Tibial artery (tissue), 4 donors: ENCODE measurements at regions not wholly inside any gene's neighbourhood (a gene's known extent, or its start where the extent isn't known, plus 50 kb on each side); places are given as distances from the start of the nearest gene placed in this dataset.

Experiments used
- DNase-seq, 2 donors: peaks; one replicate each; pipeline ENCODE4 v3.0.0-alpha.2; 2019
- H3K27ac ChIP-seq, 2 donors: fragments of 200-600 bp; sonication (generic) in 1 of 2; 1 replicate in 1 of 2; 2 replicates in 1 of 2; pipeline ENCODE4 v1.5.1; 2018 to 2019; ENCODE audit warnings: mild to moderate bottlenecking in 1 of 2
- H3K27me3 ChIP-seq, 2 donors: fragments of 200-600 bp; sonication (generic) in 1 of 2; one replicate each; pipeline versions ENCODE4 v1.5.1 to v1.6.0; 2016 to 2019
- H3K36me3 ChIP-seq, 3 donors: fragments of 200-600 bp; sonication (generic) in 2 of 3; one replicate each; pipeline ENCODE4 v1.5.1; 2016 to 2019; ENCODE audit warnings: mild to moderate bottlenecking in 2 of 3
- H3K4me1 ChIP-seq, 4 donors: fragments of 200-600 bp; sonication (generic) in 2 of 4; 1 replicate in 3 of 4; 2 replicates in 1 of 4; pipeline ENCODE4 v1.5.1; 2016 to 2019
- H3K4me3 ChIP-seq, 2 donors: fragments of 200-600 bp; sonication (generic) in 1 of 2; 1 replicate in 1 of 2; 2 replicates in 1 of 2; pipeline ENCODE4 v1.5.1; 2018 to 2019; ENCODE audit warnings: mild to moderate bottlenecking in 2 of 2
- H3K9me3 ChIP-seq, 3 donors: fragments of 200-600 bp; sonication (generic) in 1 of 3; one replicate each; pipeline ENCODE4 v1.5.1; 2016 to 2019
- CTCF ChIP-seq, 2 experiments: fragments of 200-600 bp in 1 of 2; fragments of 450-650 bp in 1 of 2; IDR thresholded peaks; one replicate each; pipeline ENCODE4 v1.5.1; 2017 to 2019; ENCODE audit warnings: antibody characterized with exemption in 2 of 2, mild to moderate bottlenecking in 1 of 2, moderate library complexity in 1 of 2
- intact Hi-C: fragments of 100-400 bp; cut with DNase I; formaldehyde crosslinking; loops from one replicate; pipeline ENCODE4 v1.15.0; 2023; ENCODE audit warnings: low total_unique reads

- Histone ChIP-seq H3K9me3 (no peaks in the 10 kb centered on the region), H3K27me3 (no peaks in the 10 kb centered on the region), H3K4me1 (peaks cover 0 to 7% (median 0%) of the 10 kb centered on the region in 4 donors), H3K4me3 (no peak overlapping the region), H3K27ac (no peak overlapping the region), H3K36me3 (no peaks in the 10 kb centered on the region)
- TF ChIP-seq CTCF (IDR thresholded peaks at IDR 0.05): no peak
- DNase-seq: no peak
- intact Hi-C loops: no loop called here
These were observed 125.7 kb downstream of the FAM124B start for GRCh38 chr2:224276251-224276650.

GRCh38 chr2:224272237-224272910 lies 129.5 kb downstream of the FAM124B start:
- TF ChIP-seq CTCF (IDR thresholded peaks at IDR 0.05): no peak
- Histone ChIP-seq H3K27me3 (no peaks in the 10 kb centered on the region), H3K4me1 (peaks cover 0 to 14% (median 3%) of the 10 kb centered on the region in 4 donors), H3K36me3 (no peaks in the 10 kb centered on the region), H3K27ac (no peak overlapping the region), H3K4me3 (no peak overlapping the region), H3K9me3 (no peaks in the 10 kb centered on the region)
- intact Hi-C loops: no loop called here
- DNase-seq: no peak

GRCh38 chr2:224271617-224272236 lies 130.2 kb downstream of the FAM124B start:
- DNase-seq: no peak
- Histone ChIP-seq H3K27me3 (no peaks in the 10 kb centered on the region), H3K27ac (no peak overlapping the region), H3K4me3 (no peak overlapping the region), H3K36me3 (no peaks in the 10 kb centered on the region), H3K4me1 (peaks cover 0 to 8% (median 3%) of the 10 kb centered on the region in 4 donors), H3K9me3 (no peaks in the 10 kb centered on the region)
- no peak for TF ChIP-seq CTCF (IDR thresholded peaks at IDR 0.05)
- intact Hi-C loops: no loop called here

- TF ChIP-seq CTCF (IDR thresholded peaks at IDR 0.05): no peak
- intact Hi-C loops: no loop called here
- H3K9me3 ChIP-seq: no peaks in the 10 kb centered on the region
- H3K27me3 ChIP-seq: no peaks in the 10 kb centered on the region
- DNase-seq: no peak
- H3K27ac ChIP-seq: no peak overlapping the region
- peaks cover 0 to 16% (median 6%) of the 10 kb centered on the region in 4 donors for H3K4me1 ChIP-seq
- no peak overlapping the region for H3K4me3 ChIP-seq
- no peaks in the 10 kb centered on the region for H3K36me3 ChIP-seq
These were observed 133.5 kb downstream of the FAM124B start for GRCh38 chr2:224268441-224268840.

GRCh38 chr2:224264259-224264658 lies 137.6 kb downstream of the FAM124B start:
- Histone ChIP-seq H3K4me1 (peaks cover 0 to 16% (median 6%) of the 10 kb centered on the region in 4 donors), H3K4me3 (no peak overlapping the region), H3K36me3 (no peaks in the 10 kb centered on the region), H3K27ac (no peak overlapping the region), H3K27me3 (no peaks in the 10 kb centered on the region), H3K9me3 (no peaks in the 10 kb centered on the region)
- DNase-seq: no peak
- TF ChIP-seq CTCF (IDR thresholded peaks at IDR 0.05): no peak
- intact Hi-C loops: no loop called here
